PC-3 (cell line): ENCODE measurements at regions not wholly inside any gene's neighbourhood (a gene's known extent, or its start where the extent isn't known, plus 50 kb on each side); places are given as distances from the start of the nearest gene placed in this dataset.

ENCODE experiments used
- ATAC-seq: fragments of 200-7000 bp; cut with Tn5 transposase; 2 replicates; pipeline ENCODE4 v1.9.1; 2020; ENCODE audit warnings: mild to moderate bottlenecking, moderate library complexity
- BruUV-seq: library from RNA; stranded (reverse); fragments of 400-500 nt; replicated peaks from 2 replicates; lab custom pipeline; 2021; lab: Mats Ljungman, UMichigan
- CTCF ChIA-PET: fragments of 300-600 bp; sonication (Branson Sonifier 250); formaldehyde crosslinking; loops from one replicate; lab custom pipeline; 2022; ENCODE audit warnings: antibody characterized with exemption; lab: Charles Lee
- POLR2A ChIA-PET: fragments of 300-600 bp; sonication (Branson Sonifier 250); formaldehyde crosslinking; loops from one replicate; lab custom pipeline; 2022; ENCODE audit warnings: antibody characterized with exemption; ENCODE audit not compliant: unreplicated experiment; lab: Charles Lee
- DNase-seq: peaks from one replicate; pipeline ENCODE4 v3.0.0-alpha.2; 2015
- H2AFZ ChIP-seq: fragments of 300-600 bp; sonication (generic); 2 replicates; pipeline ENCODE4 v1.6.0; 2016; ENCODE audit warnings: antibody characterized with exemption, low read length
- H3F3A ChIP-seq: fragments of 300-600 bp; sonication (generic); one replicate; pipeline ENCODE4 v1.6.0; 2017; ENCODE audit warnings: antibody characterized with exemption, low read length, control low read depth, mild to moderate bottlenecking; ENCODE audit not compliant: unreplicated experiment
- H3K27ac ChIP-seq: fragments of 300-600 bp; sonication (generic); 2 replicates; pipeline ENCODE4 v1.5.1; 2016; ENCODE audit warnings: mild to moderate bottlenecking, low read length
- H3K27me3 ChIP-seq: fragments of 300-600 bp; sonication (generic); 2 replicates; pipeline ENCODE4 v1.6.1; 2016; ENCODE audit warnings: low read length, mixed read lengths
- H3K36me3 ChIP-seq: fragments of 300-600 bp; sonication (generic); 2 replicates; pipeline ENCODE4 v1.6.1; 2016; ENCODE audit warnings: low read depth, mixed run types, low read length, mixed read lengths
- H3K4me1 ChIP-seq: fragments of 300-600 bp; sonication (generic); 2 replicates; pipeline ENCODE4 v1.5.1; 2016; ENCODE audit warnings: low read length; ENCODE audit not compliant: insufficient read depth
- H3K4me2 ChIP-seq: fragments of 300-600 bp; sonication (generic); 2 replicates; pipeline ENCODE4 v1.6.0; 2016; ENCODE audit warnings: low read length
- H3K4me3 ChIP-seq: fragments of 300-600 bp; sonication (generic); 2 replicates; pipeline ENCODE4 v1.5.1; 2016; ENCODE audit warnings: mild to moderate bottlenecking, low read length, mixed read lengths
- H3K79me2 ChIP-seq: fragments of 300-600 bp; sonication (generic); 2 replicates; pipeline ENCODE4 v1.6.1; 2017; ENCODE audit warnings: low read length, mixed read lengths
- H3K9ac ChIP-seq: fragments of 300-600 bp; sonication (generic); 2 replicates; pipeline ENCODE4 v1.6.0; 2016; ENCODE audit warnings: mild to moderate bottlenecking, low read length
- H3K9me2 ChIP-seq: fragments of 300-600 bp; sonication (generic); replicated peaks from 2 replicates; pipeline ENCODE4 v1.6.1; 2016; ENCODE audit warnings: mixed run types, low read length, mixed read lengths
- H3K9me3 ChIP-seq: fragments of 300-600 bp; sonication (generic); 2 replicates; pipeline ENCODE4 v1.6.1; 2016; ENCODE audit warnings: low read length, mixed read lengths
- H4K20me1 ChIP-seq: fragments of 300-600 bp; sonication (generic); 2 replicates; pipeline ENCODE4 v1.6.1; 2016; ENCODE audit warnings: low read length, mixed read lengths
- CTCF ChIP-seq: fragments of 300-600 bp; sonication (generic); conservative IDR thresholded peaks from 2 replicates; pipeline ENCODE4 v1.5.1; 2017; ENCODE audit warnings: antibody characterized with exemption, low read depth, mild to moderate bottlenecking, low read length
- EZH2 ChIP-seq: fragments of 300-600 bp; sonication (generic); IDR thresholded peaks from one replicate; pipeline ENCODE4 v1.6.1; 2017; ENCODE audit warnings: antibody characterized with exemption, mild to moderate bottlenecking, low read length; ENCODE audit not compliant: unreplicated experiment
- EZH2phosphoT487 ChIP-seq: fragments of 300-600 bp; sonication (generic); IDR thresholded peaks from 2 replicates; pipeline ENCODE4 v1.6.1; 2018; ENCODE audit warnings: mild to moderate bottlenecking, antibody characterized with exemption, low read length, borderline replicate concordance
- intact Hi-C: fragments of 100-400 bp; cut with micrococcal nuclease; formaldehyde crosslinking; loops from 2 replicates; pipeline ENCODE4 v1.9.0; 2023

- Histone ChIP-seq H3K79me2 (no peaks in the 10 kb centered on the region), H3K4me3 (no peak overlapping the region), H3K4me1 (no peaks in the 10 kb centered on the region), H3K4me2 (no peak overlapping the region), H2AFZ (no peak overlapping the region), H3F3A (no peaks in the 10 kb centered on the region), H3K27ac (no peak overlapping the region), H3K9ac (no peak overlapping the region), H3K36me3 (no peaks in the 10 kb centered on the region), H4K20me1 (no peaks in the 10 kb centered on the region), H3K27me3 (peaks cover 14% of the 10 kb centered on the region), H3K9me2 (no peaks in the 10 kb centered on the region), H3K9me3 (no peaks in the 10 kb centered on the region)
- ChIA-PET POLR2A (no interaction called here), CTCF (no interaction called here)
- BruUV-seq, result no TSS peak
- no peak for DNase-seq
- no peak for ATAC-seq
- TF ChIP-seq EZH2phosphoT487, result no peak
- no peak for TF ChIP-seq CTCF
- no peak for TF ChIP-seq EZH2
- intact Hi-C loops, result no loop called here
These were observed 61.2 kb upstream of the MED13 start for GRCh38 chr17:62126292-62126691.

GRCh38 chr17:62125307-62125706 is 60.2 kb upstream of the MED13 start:
- Histone ChIP-seq H3F3A (no peaks in the 10 kb centered on the region), H2AFZ (no peak overlapping the region), H3K27me3 (peaks cover 14% of the 10 kb centered on the region), H3K4me1 (no peaks in the 10 kb centered on the region), H3K27ac (no peak overlapping the region), H3K36me3 (no peaks in the 10 kb centered on the region), H3K9me2 (no peaks in the 10 kb centered on the region), H3K4me3 (no peak overlapping the region), H3K4me2 (no peak overlapping the region), H3K79me2 (no peaks in the 10 kb centered on the region), H4K20me1 (no peaks in the 10 kb centered on the region), H3K9me3 (no peaks in the 10 kb centered on the region), H3K9ac (no peak overlapping the region)
- POLR2A ChIA-PET, result no interaction called here
- CTCF ChIA-PET, result interaction anchor here (0.7 kb wide), 1 partner anchor 1978 kb away, joined by 4 read pairs; no protein-coding TSS in a partner anchor
- ATAC-seq, result no peak
- intact Hi-C loops, result no loop called here
- BruUV-seq, result no TSS peak
- TF ChIP-seq EZH2phosphoT487, result no peak
- TF ChIP-seq CTCF, result no peak
- no peak for TF ChIP-seq EZH2
- no peak for DNase-seq

GRCh38 chr17:62121025-62121730 is 56.1 kb upstream of the MED13 start:
- Histone ChIP-seq H3F3A (no peaks in the 10 kb centered on the region), H3K9ac (no peak overlapping the region), H3K9me2 (no peaks in the 10 kb centered on the region), H3K4me1 (no peaks in the 10 kb centered on the region), H3K79me2 (no peaks in the 10 kb centered on the region), H3K27ac (no peak overlapping the region), H3K4me3 (no peak overlapping the region), H3K9me3 (no peaks in the 10 kb centered on the region), H3K4me2 (no peak overlapping the region), H4K20me1 (no peaks in the 10 kb centered on the region), H2AFZ (no peak overlapping the region), H3K36me3 (no peaks in the 10 kb centered on the region), H3K27me3 (peaks cover 14% of the 10 kb centered on the region)
- CTCF ChIA-PET, result no interaction called here
- ATAC-seq (no peak), DNase-seq (no peak)
- intact Hi-C loops, result no loop called here
- TF ChIP-seq CTCF (no peak), EZH2 (no peak), EZH2phosphoT487 (no peak)
- POLR2A ChIA-PET, result no interaction called here
- BruUV-seq, result no TSS peak
